OCI-LY1 (cell line): ENCODE measurements at regions not wholly inside any gene's neighbourhood (a gene's known extent, or its start where the extent isn't known, plus 50 kb on each side); places are given as distances from the start of the nearest gene placed in this dataset.

Experiments
- H2AFZ ChIP-seq: fragments of 200-600 bp; sonication (generic), shearing (Covaris generic); 2 replicates; pipeline ENCODE4 v1.6.0; 2014; ENCODE audit warnings: antibody characterized with exemption, mild to moderate bottlenecking, low read length
- H3F3A ChIP-seq: fragments of 200-600 bp; sonication (generic), shearing (Covaris generic); 2 replicates; pipeline ENCODE4 v1.6.0; 2014; ENCODE audit warnings: mild to moderate bottlenecking, antibody characterized with exemption, low read length, moderate library complexity; ENCODE audit not compliant: insufficient read depth
- H3K27ac ChIP-seq: fragments of 200-600 bp; sonication (generic); 2 replicates; pipeline ENCODE4 v1.5.1; 2014; ENCODE audit warnings: low read length, mixed run types, mild to moderate bottlenecking, low read depth; ENCODE audit not compliant: poor library complexity, severe bottlenecking
- H3K27me3 ChIP-seq: fragments of 200-600 bp; sonication (generic); 2 replicates; pipeline ENCODE4 v1.6.0; 2014; ENCODE audit warnings: antibody characterized with exemption, mild to moderate bottlenecking, low read length, moderate library complexity; ENCODE audit not compliant: insufficient read depth
- H3K36me3 ChIP-seq: fragments of 200-600 bp; sonication (generic); 2 replicates; pipeline ENCODE4 v1.6.1; 2014; ENCODE audit warnings: mild to moderate bottlenecking, antibody characterized with exemption, low read length, moderate library complexity, mixed read lengths; ENCODE audit not compliant: insufficient read depth
- H3K4me1 ChIP-seq: fragments of 200-600 bp; sonication (generic); 2 replicates; pipeline ENCODE4 v1.5.1; 2014; ENCODE audit warnings: mild to moderate bottlenecking, low read length, moderate library complexity; ENCODE audit not compliant: insufficient read depth, severe bottlenecking
- H3K4me2 ChIP-seq: fragments of 200-600 bp; sonication (generic), shearing (Covaris generic); 2 replicates; pipeline ENCODE4 v1.6.1; 2014; ENCODE audit warnings: low read length
- H3K4me3 ChIP-seq: fragments of 200-600 bp; sonication (generic); 2 replicates; pipeline ENCODE4 v1.5.1; 2014; ENCODE audit warnings: low read length, low read depth, mild to moderate bottlenecking, mixed read lengths; ENCODE audit not compliant: poor library complexity, severe bottlenecking
- H3K79me2 ChIP-seq: fragments of 200-600 bp; shearing (Covaris generic); 2 replicates; pipeline ENCODE4 v1.6.1; 2016; ENCODE audit warnings: mixed run types, low read length, mixed read lengths; ENCODE audit not compliant: insufficient read depth
- H3K9ac ChIP-seq: fragments of 200-600 bp; sonication (generic), shearing (Covaris generic); 2 replicates; pipeline ENCODE4 v1.6.1; 2014; ENCODE audit warnings: mild to moderate bottlenecking, low read length, mixed read lengths
- H3K9me2 ChIP-seq: fragments of 200-600 bp; sonication (generic), shearing (Covaris generic); 2 replicates; pipeline ENCODE4 v1.6.1; 2014; ENCODE audit warnings: low read depth, mild to moderate bottlenecking, low read length, mixed read lengths
- H3K9me3 ChIP-seq: fragments of 200-600 bp; shearing (Covaris generic); 2 replicates; pipeline ENCODE4 v1.6.1; 2014; ENCODE audit warnings: low read length, mixed read lengths
- H4K20me1 ChIP-seq: fragments of 200-600 bp; sonication (generic), shearing (Covaris generic); 2 replicates; pipeline ENCODE4 v1.6.0; 2016; ENCODE audit warnings: mild to moderate bottlenecking, low read length; ENCODE audit not compliant: insufficient read depth
- CTCF ChIP-seq: fragments of 200-600 bp; sonication (generic), shearing (Covaris generic); IDR thresholded peaks from 2 replicates; pipeline ENCODE4 v1.5.1; 2017; ENCODE audit warnings: mild to moderate bottlenecking, antibody characterized with exemption, low read length, moderate library complexity, mixed read lengths
- EZH2 ChIP-seq: fragments of 200-600 bp; sonication (generic), shearing (Covaris generic); IDR thresholded peaks from 2 replicates; pipeline ENCODE4 v1.8.0; 2017; ENCODE audit warnings: borderline replicate concordance, mixed run types, mild to moderate bottlenecking, antibody characterized with exemption, low read length, moderate library complexity, mixed read lengths

GRCh38 chr5:11985993-11986392, 81.7 kb upstream of the CTNND2 start:
- Histone ChIP-seq H3K9ac (no peak overlapping the region), H2AFZ (no peak overlapping the region), H3K4me2 (no peak overlapping the region), H3K36me3 (no peaks in the 10 kb centered on the region), H3K4me3 (no peak overlapping the region), H3K9me2 (no peaks in the 10 kb centered on the region), H3K27me3 (no peaks in the 10 kb centered on the region), H3F3A (no peaks in the 10 kb centered on the region), H3K9me3 (no peaks in the 10 kb centered on the region), H4K20me1 (no peaks in the 10 kb centered on the region), H3K4me1 (no peaks in the 10 kb centered on the region), H3K79me2 (no peaks in the 10 kb centered on the region), H3K27ac (no peak overlapping the region)
- no peak for TF ChIP-seq CTCF
- TF ChIP-seq EZH2, result no peak

GRCh38 chr5:11984196-11984595, 80.0 kb upstream of the CTNND2 start:
- H3K9me2 ChIP-seq, result no peaks in the 10 kb centered on the region
- no peaks in the 10 kb centered on the region for H3K9me3 ChIP-seq
- H3K36me3 ChIP-seq, result no peaks in the 10 kb centered on the region
- no peaks in the 10 kb centered on the region for H3K27me3 ChIP-seq
- no peak overlapping the region for H3K4me3 ChIP-seq
- H4K20me1 ChIP-seq, result no peaks in the 10 kb centered on the region
- H3K4me2 ChIP-seq, result no peak overlapping the region
- H3K4me1 ChIP-seq, result no peaks in the 10 kb centered on the region
- TF ChIP-seq CTCF (no peak), EZH2 (no peak)
- no peak overlapping the region for H3K9ac ChIP-seq
- no peaks in the 10 kb centered on the region for H3K79me2 ChIP-seq
- no peaks in the 10 kb centered on the region for H3F3A ChIP-seq
- H2AFZ ChIP-seq, result no peak overlapping the region
- H3K27ac ChIP-seq, result no peak overlapping the region

GRCh38 chr5:11981986-11982385, 77.7 kb upstream of the CTNND2 start:
- no peak for TF ChIP-seq CTCF
- TF ChIP-seq EZH2, result no peak
- H3K4me1 ChIP-seq, result no peaks in the 10 kb centered on the region
- no peaks in the 10 kb centered on the region for H3K9me3 ChIP-seq
- H3K79me2 ChIP-seq, result no peaks in the 10 kb centered on the region
- no peak overlapping the region for H3K4me2 ChIP-seq
- no peaks in the 10 kb centered on the region for H3K9me2 ChIP-seq
- no peak overlapping the region for H3K9ac ChIP-seq
- H3K27me3 ChIP-seq, result no peaks in the 10 kb centered on the region
- H3K4me3 ChIP-seq, result no peak overlapping the region
- no peaks in the 10 kb centered on the region for H3K36me3 ChIP-seq
- H3K27ac ChIP-seq, result no peak overlapping the region
- no peak overlapping the region for H2AFZ ChIP-seq
- H4K20me1 ChIP-seq, result no peaks in the 10 kb centered on the region
- H3F3A ChIP-seq, result no peaks in the 10 kb centered on the region
